CD8-positive, alpha-beta memory T cell (primary cell): ENCODE measurements at regions not wholly inside any gene's neighbourhood (a gene's known extent, or its start where the extent isn't known, plus 50 kb on each side); places are given as distances from the start of the nearest gene placed in this dataset.
"Not testable (repeated sequence)": the region's sequence is repeated elsewhere in the genome, so short reads cannot be mapped to it uniquely, and the experiment has no call there.

ENCODE experiments used
- CTCF ChIA-PET: fragments of 350-600 bp; sonication (Branson Sonifier 250); formaldehyde crosslinking; loops from one replicate; lab custom pipeline; 2021; ENCODE audit warnings: antibody characterized with exemption; lab: Charles Lee
- POLR2A ChIA-PET: fragments of 350-600 bp; sonication (Branson Sonifier 250); formaldehyde crosslinking; loops from one replicate; lab custom pipeline; 2021; ENCODE audit warnings: antibody characterized with exemption; lab: Charles Lee
- DNase-seq, 5 donors: peaks; one replicate each; pipeline versions ENCODE4 v3.0.0 to v3.0.0-alpha.2; 2020 to 2022; ENCODE audit warnings: mixed read lengths in 1 of 5
- H3K27ac ChIP-seq: one replicate; pipeline ENCODE4 v1.7.0; 2013; ENCODE audit warnings: low read depth, mild to moderate bottlenecking, low read length, moderate library complexity
- H3K27me3 ChIP-seq: 2 replicates; pipeline ENCODE4 v1.7.0; 2013; ENCODE audit warnings: low read length, mild to moderate bottlenecking; ENCODE audit not compliant: insufficient read depth, poor library complexity, severe bottlenecking
- H3K36me3 ChIP-seq: 2 replicates; pipeline ENCODE4 v1.7.0; 2013; ENCODE audit warnings: mild to moderate bottlenecking, low read length, moderate library complexity; ENCODE audit not compliant: insufficient read depth
- H3K4me1 ChIP-seq: 2 replicates; pipeline ENCODE4 v1.7.0; 2013; ENCODE audit warnings: mild to moderate bottlenecking, low read length, moderate library complexity; ENCODE audit not compliant: insufficient read depth
- H3K4me3 ChIP-seq: 2 replicates; pipeline ENCODE4 v1.7.0; 2013; ENCODE audit warnings: mild to moderate bottlenecking, low read length
- H3K9me3 ChIP-seq: 2 replicates; pipeline ENCODE4 v1.7.0; 2013; ENCODE audit warnings: mild to moderate bottlenecking, low read length
- H3K27ac Mint-ChIP-seq, 8 donors: one replicate each; pipeline ENCODE4 v1.8.0; 2020 to 2021; ENCODE audit warnings: mixed read lengths in 8 of 8, mild to moderate bottlenecking in 6 of 8, inconsistent platforms in 3 of 8, moderate library complexity in 3 of 8
- H3K27me3 Mint-ChIP-seq, 2 donors: one replicate each; pipeline ENCODE4 v1.8.0; 2020 to 2021; ENCODE audit warnings: mixed read lengths in 2 of 2, mild to moderate bottlenecking in 1 of 2, moderate library complexity in 1 of 2
- H3K36me3 Mint-ChIP-seq, 3 donors: one replicate each; pipeline ENCODE4 v1.8.0; 2020 to 2021; ENCODE audit warnings: mixed read lengths in 3 of 3, inconsistent platforms in 1 of 3, mild to moderate bottlenecking in 1 of 3
- H3K4me1 Mint-ChIP-seq, 3 donors: one replicate each; pipeline ENCODE4 v1.8.0; 2020 to 2021; ENCODE audit warnings: mixed read lengths in 3 of 3, inconsistent platforms in 1 of 3, mild to moderate bottlenecking in 1 of 3
- H3K4me3 Mint-ChIP-seq, 7 donors: one replicate each; pipeline ENCODE4 v1.8.0; 2020 to 2021; ENCODE audit warnings: mixed read lengths in 7 of 7, mild to moderate bottlenecking in 6 of 7, moderate library complexity in 4 of 7, inconsistent platforms in 2 of 7
- H3K9me3 Mint-ChIP-seq, 5 donors: one replicate each; pipeline ENCODE4 v1.8.0; 2020 to 2022; ENCODE audit warnings: mixed read lengths in 5 of 5, mild to moderate bottlenecking in 3 of 5, moderate library complexity in 2 of 5, inconsistent platforms in 1 of 5

DNA sequence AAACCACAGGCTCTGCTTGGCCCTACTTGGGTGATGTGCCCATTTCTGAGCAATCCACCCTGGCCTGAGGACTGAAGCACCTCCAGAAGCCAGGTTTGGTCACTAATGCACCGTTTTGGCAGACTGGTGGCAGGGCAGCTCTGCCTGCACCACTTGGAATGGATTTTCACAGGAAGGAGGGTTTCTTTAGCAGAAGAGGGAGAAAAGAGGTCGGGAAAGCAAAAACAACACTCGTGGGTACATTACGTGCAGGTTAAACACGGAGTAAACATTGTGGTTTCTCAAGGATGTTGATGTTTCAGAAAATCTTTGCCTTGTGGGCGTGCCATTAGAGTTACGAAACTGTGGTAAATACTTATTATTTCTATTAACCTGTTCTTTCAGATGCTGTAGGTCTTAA is 70.8 kb downstream of the KCNA5 start:
- no peak overlapping the region for H3K27ac ChIP-seq
- no peaks in the 10 kb centered on the region for H3K9me3 ChIP-seq
- Mint-ChIP-seq H3K4me1 (peaks cover 0 to 4% (median 0%) of the 10 kb centered on the region in 3 donors), H3K36me3 (no peaks in the 10 kb centered on the region), H3K4me3 (no peak overlapping the region), H3K27me3 (peaks cover 0 to 4% of the 10 kb centered on the region in 2 donors), H3K9me3 (peaks cover 0 to 4% (median 2%) of the 10 kb centered on the region in 5 donors), H3K27ac (no peak overlapping the region)
- H3K36me3 ChIP-seq = no peaks in the 10 kb centered on the region
- ChIA-PET CTCF (no interaction called here), POLR2A (no interaction called here)
- no peak for DNase-seq
- H3K27me3 ChIP-seq = no peaks in the 10 kb centered on the region
- no peaks in the 10 kb centered on the region for H3K4me1 ChIP-seq
- no peak overlapping the region for H3K4me3 ChIP-seq

DNA sequence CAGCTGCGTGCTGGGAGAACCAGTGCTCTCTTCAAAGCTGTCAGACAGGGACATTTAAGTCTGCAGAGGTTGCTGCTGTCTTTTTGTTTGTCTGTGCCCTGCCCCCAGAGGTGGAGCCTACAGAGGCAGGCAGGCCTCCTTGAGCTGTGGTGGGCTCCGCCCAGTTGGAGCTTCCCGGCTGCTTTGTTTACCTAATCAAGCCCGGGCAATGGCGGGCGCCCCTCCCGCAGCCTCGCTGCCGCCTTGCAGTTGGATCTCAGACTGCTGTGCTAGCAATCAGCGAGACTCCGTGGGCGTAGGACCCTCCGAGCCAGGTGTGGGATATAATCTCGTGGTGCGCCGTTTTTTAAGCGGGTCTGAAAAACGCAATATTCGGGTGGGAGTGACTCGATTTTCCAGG is 78.1 kb downstream of the KCNA5 start:
- H3K27ac Mint-ChIP-seq, POLR2A ChIA-PET, H3K36me3 Mint-ChIP-seq, CTCF ChIA-PET, H3K27ac ChIP-seq, H3K4me3 Mint-ChIP-seq, H3K4me3 ChIP-seq, H3K9me3 ChIP-seq, H3K36me3 ChIP-seq, H3K9me3 Mint-ChIP-seq, H3K4me1 ChIP-seq, DNase-seq, H3K4me1 Mint-ChIP-seq, H3K27me3 ChIP-seq: not testable (repeated sequence)
- H3K27me3 Mint-ChIP-seq = peaks cover 0 to 12% of the 10 kb centered on the region in 2 donors

DNA sequence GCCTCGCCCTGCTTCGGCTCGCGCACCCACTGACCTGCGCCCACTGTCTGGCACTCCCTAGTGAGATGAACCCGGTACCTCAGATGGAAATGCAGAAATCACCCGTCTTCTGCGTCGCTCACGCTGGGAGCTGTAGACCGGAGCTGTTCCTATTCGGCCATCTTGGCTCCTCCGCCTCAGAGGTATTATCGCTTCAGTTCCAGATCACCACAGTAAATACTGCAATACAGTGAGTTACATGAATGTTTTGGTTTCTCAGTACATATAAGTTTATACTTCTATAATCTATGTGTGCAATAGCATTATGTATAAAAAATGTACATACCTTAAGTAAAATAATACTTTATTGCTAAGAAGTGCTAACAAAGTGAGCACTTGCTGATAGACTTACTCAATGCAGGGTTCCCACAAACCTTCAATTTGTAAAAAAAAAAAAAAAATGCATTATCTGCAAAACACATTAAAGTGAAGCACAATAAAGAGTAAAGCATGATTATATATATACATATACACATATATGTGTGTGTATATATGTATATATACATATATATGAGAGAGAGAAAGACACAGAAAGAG is 78.7 kb downstream of the KCNA5 start:
- CTCF ChIA-PET, H3K4me3 Mint-ChIP-seq, H3K27ac Mint-ChIP-seq: not testable (repeated sequence)

DNA sequence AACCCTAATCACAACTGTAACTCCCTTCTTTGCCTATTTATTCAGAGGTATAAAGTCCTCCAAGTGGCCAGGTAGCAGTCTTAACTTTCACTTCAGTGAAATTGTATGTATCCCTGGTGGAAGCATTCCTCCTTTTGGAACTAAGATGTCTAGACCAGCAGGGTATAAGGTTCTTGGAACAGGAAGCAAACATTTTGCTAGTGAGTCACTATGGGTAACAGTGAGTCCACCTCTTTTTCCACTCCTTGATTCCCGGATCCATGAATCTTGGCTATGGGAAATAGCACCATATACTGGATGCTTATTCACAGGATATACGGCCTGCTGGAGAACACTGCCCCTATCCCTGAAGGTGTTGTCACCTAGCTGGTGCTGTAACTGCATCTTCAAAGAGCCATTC is 80.2 kb downstream of the KCNA5 start:
- H3K27me3 Mint-ChIP-seq = peaks cover 0 to 12% of the 10 kb centered on the region in 2 donors
- POLR2A ChIA-PET = no interaction called here
- Histone ChIP-seq H3K27ac (no peak overlapping the region), H3K9me3 (no peaks in the 10 kb centered on the region), H3K4me1 (no peaks in the 10 kb centered on the region), H3K36me3 (no peaks in the 10 kb centered on the region), H3K27me3 (no peaks in the 10 kb centered on the region), H3K4me3 (no peak overlapping the region)
- peaks cover 0 to 4% (median 0%) of the 10 kb centered on the region in 5 donors for H3K9me3 Mint-ChIP-seq
- no peaks in the 10 kb centered on the region for H3K4me1 Mint-ChIP-seq
- no peak overlapping the region for H3K27ac Mint-ChIP-seq
- no peaks in the 10 kb centered on the region for H3K36me3 Mint-ChIP-seq
- CTCF ChIA-PET = no interaction called here
- no peak for DNase-seq
- no peak overlapping the region for H3K4me3 Mint-ChIP-seq

More for the DNA sequence above, 78.7 kb downstream of the KCNA5 start:
- H3K27ac ChIP-seq, H3K27me3 ChIP-seq, H3K9me3 ChIP-seq, H3K36me3 Mint-ChIP-seq, H3K4me3 ChIP-seq, H3K4me1 ChIP-seq, H3K9me3 Mint-ChIP-seq, H3K4me1 Mint-ChIP-seq, H3K36me3 ChIP-seq, POLR2A ChIA-PET, DNase-seq: not testable (repeated sequence)
- H3K27me3 Mint-ChIP-seq = peaks cover 0 to 12% of the 10 kb centered on the region in 2 donors

DNA sequence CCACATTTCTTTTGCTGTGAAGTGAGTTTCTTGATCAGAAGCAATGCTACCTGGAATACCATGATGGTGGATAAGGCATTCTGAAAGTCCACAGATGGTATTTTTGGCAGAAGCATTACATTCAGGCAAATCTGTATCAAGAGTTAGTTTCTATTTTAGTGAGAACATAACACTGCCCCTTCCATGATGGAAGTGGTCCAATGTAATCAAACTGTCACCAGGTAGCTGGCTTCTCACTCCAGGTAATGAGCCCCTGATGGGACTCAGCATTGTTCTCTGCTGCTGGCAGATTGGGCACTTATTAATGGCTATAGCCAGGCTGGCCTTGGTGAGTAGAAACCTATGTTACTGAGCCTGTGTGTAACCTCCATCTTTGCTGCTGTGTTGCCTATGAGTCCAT is 80.7 kb downstream of the KCNA5 start:
- Mint-ChIP-seq H3K27ac (no peak overlapping the region), H3K27me3 (peaks cover 0 to 12% of the 10 kb centered on the region in 2 donors), H3K9me3 (peaks cover 0 to 4% (median 0%) of the 10 kb centered on the region in 5 donors), H3K4me1 (no peaks in the 10 kb centered on the region), H3K36me3 (no peaks in the 10 kb centered on the region), H3K4me3 (no peak overlapping the region)
- Histone ChIP-seq H3K4me1 (no peaks in the 10 kb centered on the region), H3K27ac (no peak overlapping the region), H3K4me3 (no peak overlapping the region), H3K9me3 (no peaks in the 10 kb centered on the region), H3K36me3 (no peaks in the 10 kb centered on the region), H3K27me3 (no peaks in the 10 kb centered on the region)
- ChIA-PET POLR2A (no interaction called here), CTCF (no interaction called here)
- DNase-seq = no peak

DNA sequence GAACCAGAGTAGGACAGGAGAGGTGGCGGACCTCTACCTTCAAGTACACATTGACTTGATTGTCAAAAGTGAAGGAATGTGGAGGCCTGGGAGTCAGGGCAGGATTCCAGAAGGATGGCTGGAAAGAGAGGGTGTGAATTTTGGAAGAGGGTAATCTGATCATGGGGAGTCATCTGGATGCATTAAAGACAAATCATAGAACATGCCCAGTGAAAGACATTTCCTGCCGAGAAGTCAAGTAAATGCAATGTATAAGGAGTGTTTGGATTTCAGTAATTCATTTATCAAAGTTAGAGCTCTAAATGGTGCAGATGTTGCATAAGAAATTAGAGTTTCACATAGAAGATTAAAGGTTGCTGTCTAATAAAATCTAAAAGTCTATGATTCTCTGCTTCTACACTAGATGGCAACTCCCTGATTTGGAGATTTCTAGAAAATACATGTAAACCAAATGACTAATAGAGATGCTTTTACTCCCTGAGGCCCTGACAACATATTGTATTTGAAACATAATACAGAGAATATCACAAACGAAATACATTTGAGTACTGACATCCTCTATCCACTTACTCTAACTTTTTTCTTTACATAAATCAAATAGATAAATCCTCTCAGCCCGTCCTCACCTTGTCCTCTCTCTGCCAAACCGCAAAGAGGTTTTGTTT is 91.3 kb downstream of the KCNA5 start:
- H3K27ac Mint-ChIP-seq = no peak overlapping the region
- H3K9me3 Mint-ChIP-seq = peaks cover 0 to 2% (median 0%) of the 10 kb centered on the region in 5 donors
- Histone ChIP-seq H3K27me3 (no peaks in the 10 kb centered on the region), H3K36me3 (no peaks in the 10 kb centered on the region), H3K9me3 (no peaks in the 10 kb centered on the region), H3K4me1 (no peaks in the 10 kb centered on the region), H3K4me3 (no peak overlapping the region), H3K27ac (no peak overlapping the region)
- peaks cover 0 to 28% of the 10 kb centered on the region in 2 donors for H3K27me3 Mint-ChIP-seq
- H3K36me3 Mint-ChIP-seq = no peaks in the 10 kb centered on the region
- ChIA-PET POLR2A (no interaction called here), CTCF (interaction anchor here (0.9 kb wide), 1 partner anchor 50 kb away, joined by 3 read pairs; no protein-coding TSS in a partner anchor)
- no peaks in the 10 kb centered on the region for H3K4me1 Mint-ChIP-seq
- H3K4me3 Mint-ChIP-seq = no peak overlapping the region
- DNase-seq = no peak

DNA sequence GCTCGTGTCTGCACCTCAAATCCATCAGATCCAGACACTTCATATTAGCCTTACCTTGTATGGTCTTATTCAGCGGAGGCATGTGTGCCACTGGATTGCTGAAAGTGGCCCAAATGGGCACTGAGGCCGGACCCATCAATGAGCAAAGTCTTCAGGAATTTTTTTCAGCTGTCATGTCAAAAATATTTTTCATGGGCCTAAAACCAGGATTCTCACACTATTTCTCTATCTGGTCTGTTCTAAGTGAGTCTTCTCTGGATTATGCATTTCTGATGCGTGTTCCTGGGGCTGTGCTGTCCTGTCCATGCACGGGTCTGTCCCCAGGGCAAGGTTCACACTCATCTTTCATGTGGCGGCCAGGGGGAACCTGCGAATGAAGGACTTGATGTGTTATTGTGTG is 94.6 kb downstream of the KCNA5 start:
- no peak for DNase-seq
- H3K9me3 Mint-ChIP-seq = peaks cover 0 to 4% (median 0%) of the 10 kb centered on the region in 5 donors
- H3K27ac Mint-ChIP-seq = no peak overlapping the region
- H3K36me3 Mint-ChIP-seq = peaks cover 0 to 3% (median 0%) of the 10 kb centered on the region in 3 donors
- Histone ChIP-seq H3K4me1 (no peaks in the 10 kb centered on the region), H3K27me3 (no peaks in the 10 kb centered on the region), H3K36me3 (no peaks in the 10 kb centered on the region), H3K4me3 (no peak overlapping the region), H3K27ac (no peak overlapping the region), H3K9me3 (no peaks in the 10 kb centered on the region)
- CTCF ChIA-PET = no interaction called here
- H3K4me1 Mint-ChIP-seq = no peaks in the 10 kb centered on the region
- H3K27me3 Mint-ChIP-seq = peaks cover 0 to 32% of the 10 kb centered on the region in 2 donors
- no peak overlapping the region for H3K4me3 Mint-ChIP-seq
- POLR2A ChIA-PET = no interaction called here

DNA sequence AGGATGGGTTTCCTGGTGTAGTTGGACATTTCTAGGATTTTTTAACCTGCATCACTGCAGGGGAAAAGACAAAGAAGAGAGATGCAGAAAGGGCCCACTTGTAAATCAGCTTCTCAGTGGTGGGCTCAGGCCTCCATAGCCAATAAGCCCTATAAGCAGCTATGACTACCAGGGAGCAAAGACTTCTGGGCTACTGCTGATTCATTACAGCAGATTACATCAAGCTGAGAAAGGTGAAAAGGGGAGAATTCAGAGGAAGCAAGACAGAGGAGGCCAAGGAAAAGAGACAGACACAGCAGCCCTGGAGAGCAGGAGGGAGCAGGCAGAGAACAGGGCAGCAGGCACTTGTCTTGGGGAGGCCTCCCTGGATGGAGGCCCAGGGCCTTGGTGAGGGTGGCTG is 95.2 kb downstream of the KCNA5 start:
- Mint-ChIP-seq H3K27ac (no peak overlapping the region), H3K4me1 (no peaks in the 10 kb centered on the region), H3K27me3 (peaks cover 0 to 30% of the 10 kb centered on the region in 2 donors), H3K36me3 (peaks cover 0 to 3% (median 0%) of the 10 kb centered on the region in 3 donors), H3K9me3 (peaks cover 0 to 4% (median 0%) of the 10 kb centered on the region in 5 donors), H3K4me3 (no peak overlapping the region)
- Histone ChIP-seq H3K36me3 (no peaks in the 10 kb centered on the region), H3K9me3 (no peaks in the 10 kb centered on the region), H3K4me3 (no peak overlapping the region), H3K27ac (no peak overlapping the region), H3K27me3 (no peaks in the 10 kb centered on the region), H3K4me1 (no peaks in the 10 kb centered on the region)
- CTCF ChIA-PET = no interaction called here
- POLR2A ChIA-PET = no interaction called here
- no peak for DNase-seq
